ENCODE measurements at regions not wholly inside any gene's neighbourhood (a gene's known extent, or its start where the extent isn't known, plus 50 kb on each side); places are given as distances from the start of the nearest gene placed in this dataset.

DNA sequence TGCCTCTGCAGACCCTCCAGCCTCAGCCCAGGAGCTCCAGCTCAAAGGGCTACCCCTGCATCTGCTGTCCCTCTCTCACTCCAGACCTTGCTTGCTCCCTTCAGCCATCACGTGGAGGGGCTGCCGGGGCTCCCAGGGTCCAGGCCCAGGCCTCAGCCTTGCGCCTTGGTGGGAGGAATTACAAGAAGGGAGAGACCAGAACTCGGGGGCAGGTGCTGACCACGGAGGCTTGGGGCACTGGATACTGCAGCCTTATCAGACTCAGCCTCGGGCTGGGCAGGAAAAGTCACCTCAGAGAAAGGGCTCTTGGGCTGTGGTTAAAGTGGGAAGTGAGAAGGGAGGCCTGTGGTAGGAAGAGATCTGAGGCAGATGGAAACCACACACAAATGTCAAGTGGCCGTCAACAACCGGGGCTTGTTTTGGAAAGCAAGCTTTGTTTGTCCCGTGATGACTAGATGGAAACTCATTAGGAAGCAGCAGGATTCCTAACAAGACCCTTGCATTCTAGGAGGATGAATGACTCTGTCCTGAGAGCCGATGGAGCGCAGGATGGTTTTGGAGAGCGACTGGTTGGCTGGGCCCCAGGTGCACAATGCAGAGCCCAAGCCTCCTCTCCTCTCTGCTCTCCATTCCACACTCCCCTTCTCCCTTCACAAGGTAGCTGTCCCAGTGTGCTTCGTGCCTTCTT lies 1321.7 kb downstream of the TBC1D22A start:
- no peaks in the 10 kb centered on the region for H3K27me3 Mint-ChIP-seq (ENCODE audit: low read depth)
- H3K36me3 Mint-ChIP-seq (ENCODE audit: low read depth), result no peaks in the 10 kb centered on the region
- H3K27ac Mint-ChIP-seq (ENCODE audit: unreplicated experiment), result no peak overlapping the region
- H3K4me1 Mint-ChIP-seq, result no peaks in the 10 kb centered on the region
- TF ChIP-seq, protein P1, sequence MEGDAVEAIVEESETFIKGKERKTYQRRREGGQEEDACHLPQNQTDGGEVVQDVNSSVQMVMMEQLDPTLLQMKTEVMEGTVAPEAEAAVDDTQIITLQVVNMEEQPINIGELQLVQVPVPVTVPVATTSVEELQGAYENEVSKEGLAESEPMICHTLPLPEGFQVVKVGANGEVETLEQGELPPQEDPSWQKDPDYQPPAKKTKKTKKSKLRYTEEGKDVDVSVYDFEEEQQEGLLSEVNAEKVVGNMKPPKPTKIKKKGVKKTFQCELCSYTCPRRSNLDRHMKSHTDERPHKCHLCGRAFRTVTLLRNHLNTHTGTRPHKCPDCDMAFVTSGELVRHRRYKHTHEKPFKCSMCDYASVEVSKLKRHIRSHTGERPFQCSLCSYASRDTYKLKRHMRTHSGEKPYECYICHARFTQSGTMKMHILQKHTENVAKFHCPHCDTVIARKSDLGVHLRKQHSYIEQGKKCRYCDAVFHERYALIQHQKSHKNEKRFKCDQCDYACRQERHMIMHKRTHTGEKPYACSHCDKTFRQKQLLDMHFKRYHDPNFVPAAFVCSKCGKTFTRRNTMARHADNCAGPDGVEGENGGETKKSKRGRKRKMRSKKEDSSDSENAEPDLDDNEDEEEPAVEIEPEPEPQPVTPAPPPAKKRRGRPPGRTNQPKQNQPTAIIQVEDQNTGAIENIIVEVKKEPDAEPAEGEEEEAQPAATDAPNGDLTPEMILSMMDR (conservative IDR thresholded peaks at IDR 0.05), result no peak
- DNase-seq (ENCODE audit: low read depth, low spot score), result no peak
- H3K4me3 Mint-ChIP-seq, result no peak overlapping the region
- no peaks in the 10 kb centered on the region for H3K9me3 Mint-ChIP-seq

DNA sequence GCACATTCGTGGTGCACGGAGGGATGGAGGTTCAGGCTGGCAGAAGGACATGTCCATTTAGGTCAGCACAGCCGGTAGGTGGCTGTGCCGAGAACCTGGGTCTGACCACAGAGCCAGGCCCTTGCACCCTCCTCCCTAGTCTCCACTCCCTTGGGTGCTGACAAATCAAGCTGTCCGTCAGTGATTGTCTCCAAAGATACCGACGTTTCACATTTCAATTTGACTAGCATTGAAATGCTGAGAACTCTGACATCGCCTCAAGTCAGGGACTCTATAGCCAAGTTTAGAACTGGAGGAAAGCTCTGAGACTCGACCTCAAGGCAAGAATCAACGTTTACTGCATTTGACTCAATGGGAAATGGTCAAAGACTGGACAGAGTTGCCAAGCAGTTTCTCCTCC lies 1321.1 kb downstream of the TBC1D22A start:
- Mint-ChIP-seq H3K27ac (ENCODE audit: unreplicated experiment) (no peak overlapping the region), H3K4me1 (no peaks in the 10 kb centered on the region), H3K27me3 (ENCODE audit: low read depth) (no peaks in the 10 kb centered on the region), H3K9me3 (no peaks in the 10 kb centered on the region), H3K36me3 (ENCODE audit: low read depth) (no peaks in the 10 kb centered on the region), H3K4me3 (no peak overlapping the region)
- DNase-seq (ENCODE audit: low read depth, low spot score), result no peak
- TF ChIP-seq, protein P1 (conservative IDR thresholded peaks at IDR 0.05), result no peak

DNA sequence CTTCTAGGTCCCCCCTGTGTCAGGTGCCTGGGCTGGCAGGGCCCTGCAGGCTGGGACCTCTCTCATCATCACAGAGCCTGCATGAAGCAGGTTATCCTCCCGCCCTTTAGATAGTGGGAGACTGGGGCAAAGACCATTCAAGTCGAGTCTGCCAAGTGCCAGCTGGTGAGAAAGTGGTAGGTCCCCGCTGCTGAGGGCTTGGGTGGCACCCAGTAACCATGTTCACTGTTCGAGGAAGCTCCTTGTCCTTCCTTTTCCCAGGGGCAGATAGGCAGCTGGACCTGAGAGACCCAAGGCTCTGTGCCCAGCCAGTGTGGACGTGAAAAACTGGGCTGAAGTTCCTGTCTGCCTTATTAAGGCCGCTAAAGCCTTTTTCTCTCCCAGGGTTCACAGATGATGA lies 1319.8 kb downstream of the TBC1D22A start:
- no peak for DNase-seq (ENCODE audit: low read depth, low spot score)
- Mint-ChIP-seq H3K27me3 (ENCODE audit: low read depth) (peaks cover under 1% of the 10 kb centered on the region), H3K27ac (ENCODE audit: unreplicated experiment) (no peak overlapping the region), H3K36me3 (ENCODE audit: low read depth) (no peaks in the 10 kb centered on the region), H3K4me3 (no peak overlapping the region), H3K4me1 (no peaks in the 10 kb centered on the region), H3K9me3 (no peaks in the 10 kb centered on the region)
- TF ChIP-seq, protein P1 (conservative IDR thresholded peaks at IDR 0.05), result no peak

DNA sequence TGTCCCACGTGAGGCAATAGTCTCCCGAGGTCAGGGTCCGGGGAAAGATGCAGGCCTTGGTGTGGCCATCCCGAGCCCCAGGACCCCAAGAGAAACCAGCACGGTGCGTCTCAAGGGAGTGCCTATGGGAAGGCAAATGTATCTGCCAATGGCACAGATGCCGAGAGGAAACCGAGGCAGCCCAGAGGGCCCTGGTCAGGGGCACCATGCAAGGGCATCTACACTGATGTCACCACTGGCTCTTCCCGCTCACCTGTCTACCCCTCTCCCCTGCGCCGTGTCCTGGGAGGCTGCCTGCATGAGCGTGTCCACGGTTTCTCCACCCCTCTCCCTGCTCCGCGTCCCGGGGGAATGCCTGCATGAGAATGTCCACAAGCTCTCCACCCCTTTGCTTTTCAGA lies 1318.8 kb downstream of the TBC1D22A start:
- H3K36me3 Mint-ChIP-seq (ENCODE audit: low read depth), result no peaks in the 10 kb centered on the region
- peaks cover 3% of the 10 kb centered on the region for H3K27me3 Mint-ChIP-seq (ENCODE audit: low read depth)
- no peaks in the 10 kb centered on the region for H3K9me3 Mint-ChIP-seq
- DNase-seq (ENCODE audit: low read depth, low spot score), result no peak
- TF ChIP-seq, protein P1 (conservative IDR thresholded peaks at IDR 0.05), result no peak
- no peak overlapping the region for H3K4me3 Mint-ChIP-seq
- no peaks in the 10 kb centered on the region for H3K4me1 Mint-ChIP-seq
- peak overlapping the region; percentile 50 for H3K27ac Mint-ChIP-seq (ENCODE audit: unreplicated experiment)

DNA sequence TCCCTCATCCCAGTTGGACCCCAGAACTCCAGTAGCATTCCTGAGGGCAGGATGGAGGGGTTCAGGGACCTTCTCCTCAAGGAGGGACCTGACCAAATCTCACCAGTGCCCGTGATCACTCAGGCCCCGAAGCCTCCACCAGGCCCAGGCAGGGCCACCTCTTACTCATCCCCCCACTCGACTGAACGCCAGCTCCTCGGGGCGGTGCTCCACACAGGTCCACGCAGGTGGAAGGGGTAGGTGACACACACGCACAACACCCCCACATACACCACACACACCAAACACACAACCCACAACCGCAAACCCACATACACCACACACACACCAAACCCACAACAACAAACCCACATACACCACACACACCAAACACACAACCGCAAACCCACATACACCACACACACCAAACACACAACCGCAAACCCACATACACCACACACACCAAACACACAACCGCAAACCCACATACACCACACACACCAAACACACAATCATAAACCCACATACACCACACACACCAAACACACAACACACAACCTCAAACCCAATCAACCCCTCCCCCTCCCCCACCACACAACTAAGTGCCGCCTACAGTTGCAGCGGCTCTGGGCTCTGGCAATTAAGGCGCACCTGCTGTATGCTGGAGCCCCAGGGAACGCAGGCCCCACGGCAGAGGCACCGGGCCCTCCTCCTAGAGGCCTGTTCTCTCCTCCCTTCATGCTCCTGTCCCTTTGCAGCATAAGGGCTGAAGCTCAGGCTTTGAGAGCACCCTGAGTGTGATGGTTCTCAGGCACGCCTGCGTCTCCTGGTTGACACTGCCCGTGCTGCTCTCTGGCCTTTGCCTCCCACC lies 1318.1 kb downstream of the TBC1D22A start:
- DNase-seq (ENCODE audit: low read depth, low spot score), result no peak
- Mint-ChIP-seq H3K27me3 (ENCODE audit: low read depth) (peaks cover 8% of the 10 kb centered on the region), H3K4me1 (no peaks in the 10 kb centered on the region), H3K9me3 (no peaks in the 10 kb centered on the region), H3K27ac (ENCODE audit: unreplicated experiment) (no peak overlapping the region), H3K4me3 (no peak overlapping the region), H3K36me3 (ENCODE audit: low read depth) (no peaks in the 10 kb centered on the region)
- TF ChIP-seq, protein P1 (conservative IDR thresholded peaks at IDR 0.05), result no peak

Measured in neural crest cell (in vitro differentiated cells).